ENCODE measurements at regions not wholly inside any gene's neighbourhood (a gene's known extent, or its start where the extent isn't known, plus 50 kb on each side); places are given as distances from the start of the nearest gene placed in this dataset.

DNA sequence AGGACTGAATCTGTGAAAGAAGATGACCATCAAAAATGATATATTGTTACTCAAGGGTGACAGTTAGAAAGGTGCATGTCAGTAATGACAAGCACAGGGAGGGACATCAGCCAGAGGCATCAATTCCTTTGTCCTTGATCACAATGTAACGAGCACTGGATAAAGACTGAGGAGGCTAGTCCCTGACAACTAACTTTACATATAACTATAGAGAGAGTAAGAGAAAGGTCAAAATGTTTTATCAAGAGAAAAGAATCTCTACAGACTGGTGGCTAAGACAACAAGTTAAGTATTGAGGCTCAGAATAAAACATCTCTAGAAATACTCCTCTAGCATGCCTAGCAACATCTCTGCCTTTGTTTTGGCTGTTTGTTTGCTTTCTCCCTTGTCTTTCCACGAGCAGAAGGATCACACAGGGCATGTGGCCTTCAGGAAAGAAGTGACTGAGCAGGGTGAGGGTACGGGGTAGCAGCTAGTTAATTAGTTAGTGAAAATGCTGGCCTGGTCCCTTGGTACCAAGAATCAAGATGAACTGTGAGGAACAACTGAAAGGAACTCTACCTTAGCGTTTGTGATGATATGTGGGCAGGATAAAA is 724.1 kb upstream of the MEF2C start:
- no peak overlapping the region for H3K4me3 ChIP-seq (replicated peaks in 1 of 3; ENCODE audit: insufficient read depth in 1 of 3, low read depth in 1 of 3, low read length in 3 of 3)
- DNase-seq (ENCODE audit: low read depth, low spot score) (no peak), FAIRE-seq (no peak)
- H3K9ac ChIP-seq (replicated peaks; ENCODE audit: extremely low read depth, insufficient read depth, low read length): no peak overlapping the region
- POLR2A ChIA-PET: no interaction called here
- no peaks in the 10 kb centered on the region for H3K9me3 ChIP-seq (replicated peaks; ENCODE audit: control insufficient read depth, insufficient read depth, low read length)
- no peaks in the 10 kb centered on the region for H3K36me3 ChIP-seq (ENCODE audit: control insufficient read depth in 2 of 2, extremely low read depth in 1 of 2, insufficient read depth in 2 of 2, low read length in 2 of 2)
- H3K4me2 ChIP-seq (ENCODE audit: insufficient read depth, low read length): no peak overlapping the region
- H3K79me2 ChIP-seq (ENCODE audit: control insufficient read depth, insufficient read depth, low read length): no peaks in the 10 kb centered on the region
- no peaks in the 10 kb centered on the region for H3K9me1 ChIP-seq (replicated peaks; ENCODE audit: control insufficient read depth, extremely low read depth, insufficient read depth, low read length)
- H3K4me1 ChIP-seq (ENCODE audit: control insufficient read depth, extremely low read depth, insufficient read depth, low read length): no peaks in the 10 kb centered on the region
- H4K20me1 ChIP-seq (replicated peaks; ENCODE audit: control insufficient read depth, extremely low read depth, insufficient read depth, low read length): no peaks in the 10 kb centered on the region
- dilution Hi-C loops (cut with MboI; ENCODE audit: extremely low pct_ligation_motif_present, low sequenced_read_pairs): no loop called here
- no peak overlapping the region for H2AFZ ChIP-seq (ENCODE audit: low read depth, low read length)
- BruUV-seq (replicated peaks): no TSS peak
- intact Hi-C loops (cut with micrococcal nuclease): no loop called here
- TF ChIP-seq FOS (IDR thresholded peaks at IDR 0.05; ENCODE audit: borderline replicate concordance, insufficient read depth, low read length): no peak
- no peak for TF ChIP-seq POLR2A (IDR thresholded peaks at IDR 0.05; ENCODE audit: low read depth, low read length)
- TF ChIP-seq, protein P1, sequence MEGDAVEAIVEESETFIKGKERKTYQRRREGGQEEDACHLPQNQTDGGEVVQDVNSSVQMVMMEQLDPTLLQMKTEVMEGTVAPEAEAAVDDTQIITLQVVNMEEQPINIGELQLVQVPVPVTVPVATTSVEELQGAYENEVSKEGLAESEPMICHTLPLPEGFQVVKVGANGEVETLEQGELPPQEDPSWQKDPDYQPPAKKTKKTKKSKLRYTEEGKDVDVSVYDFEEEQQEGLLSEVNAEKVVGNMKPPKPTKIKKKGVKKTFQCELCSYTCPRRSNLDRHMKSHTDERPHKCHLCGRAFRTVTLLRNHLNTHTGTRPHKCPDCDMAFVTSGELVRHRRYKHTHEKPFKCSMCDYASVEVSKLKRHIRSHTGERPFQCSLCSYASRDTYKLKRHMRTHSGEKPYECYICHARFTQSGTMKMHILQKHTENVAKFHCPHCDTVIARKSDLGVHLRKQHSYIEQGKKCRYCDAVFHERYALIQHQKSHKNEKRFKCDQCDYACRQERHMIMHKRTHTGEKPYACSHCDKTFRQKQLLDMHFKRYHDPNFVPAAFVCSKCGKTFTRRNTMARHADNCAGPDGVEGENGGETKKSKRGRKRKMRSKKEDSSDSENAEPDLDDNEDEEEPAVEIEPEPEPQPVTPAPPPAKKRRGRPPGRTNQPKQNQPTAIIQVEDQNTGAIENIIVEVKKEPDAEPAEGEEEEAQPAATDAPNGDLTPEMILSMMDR (IDR thresholded peaks at IDR 0.05; ENCODE audit: extremely low read depth in 1 of 2, insufficient read depth in 1 of 2, low read depth in 1 of 2, low read length in 2 of 2): no peak
- TF ChIP-seq JUN (IDR thresholded peaks at IDR 0.05; ENCODE audit: borderline replicate concordance, insufficient read depth, insufficient read length, low read depth): no peak
- TF ChIP-seq EZH2 (IDR thresholded peaks at IDR 0.05; ENCODE audit: borderline replicate concordance, low read depth, low read length, severe bottlenecking): no peak
- TF ChIP-seq MYC (IDR thresholded peaks at IDR 0.05; ENCODE audit: low read depth, low read length): no peak
- TF ChIP-seq POLR2AphosphoS5 (IDR thresholded peaks at IDR 0.05; ENCODE audit: insufficient read depth, low read depth, low read length): no peak
- no peak for TF ChIP-seq GATA2 (IDR thresholded peaks at IDR 0.05; ENCODE audit: insufficient read depth, insufficient read length, low read depth, low read length)
- TF ChIP-seq, protein P2, sequence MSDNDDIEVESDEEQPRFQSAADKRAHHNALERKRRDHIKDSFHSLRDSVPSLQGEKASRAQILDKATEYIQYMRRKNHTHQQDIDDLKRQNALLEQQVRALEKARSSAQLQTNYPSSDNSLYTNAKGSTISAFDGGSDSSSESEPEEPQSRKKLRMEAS (IDR thresholded peaks at IDR 0.05; ENCODE audit: insufficient read depth, insufficient read length): no peak
- H3K27ac ChIP-seq (ENCODE audit: insufficient read depth, low read depth, low read length): no peak overlapping the region
- no peaks in the 10 kb centered on the region for H3K27me3 ChIP-seq (ENCODE audit: control insufficient read depth in 2 of 2, insufficient read depth in 2 of 2, low read length in 2 of 2)
- CTCF ChIA-PET: interaction anchor here (1.5 kb wide), 1 partner anchor 9 kb away, joined by 4 read pairs; no protein-coding TSS in a partner anchor

All from endothelial cell of umbilical vein (primary cell).